ENCODE measurements at regions not wholly inside any gene's neighbourhood (a gene's known extent, or its start where the extent isn't known, plus 50 kb on each side); places are given as distances from the start of the nearest gene placed in this dataset.

GRCh38 chr5:96247097-96247701 lies 185.8 kb downstream of the PCSK1 start:
- H3K9me3 Mint-ChIP-seq (ENCODE audit: low read depth) = peaks cover 6% of the 10 kb centered on the region
- H3K36me3 Mint-ChIP-seq (ENCODE audit: low read depth) = peaks cover 5% of the 10 kb centered on the region
- DNase-seq (ENCODE audit: low spot score) = no peak
- H3K4me1 Mint-ChIP-seq (ENCODE audit: low read depth) = peaks cover 59% of the 10 kb centered on the region
- TF ChIP-seq CTCF (IDR thresholded peaks at IDR 0.05) = no peak
- H3K27ac Mint-ChIP-seq (ENCODE audit: unreplicated experiment) = peak overlapping the region; percentile 33
- H3K4me3 Mint-ChIP-seq (ENCODE audit: unreplicated experiment) = no peak overlapping the region
- H3K27me3 Mint-ChIP-seq (ENCODE audit: low read depth) = no peaks in the 10 kb centered on the region

- Mint-ChIP-seq H3K9me3 (ENCODE audit: low read depth) (peaks cover 6% of the 10 kb centered on the region), H3K27ac (ENCODE audit: unreplicated experiment) (no peak overlapping the region), H3K36me3 (ENCODE audit: low read depth) (peaks cover 5% of the 10 kb centered on the region), H3K4me1 (ENCODE audit: low read depth) (peaks cover 60% of the 10 kb centered on the region), H3K27me3 (ENCODE audit: low read depth) (no peaks in the 10 kb centered on the region), H3K4me3 (ENCODE audit: unreplicated experiment) (no peak overlapping the region)
- no peak for TF ChIP-seq CTCF (IDR thresholded peaks at IDR 0.05)
- no peak for DNase-seq (ENCODE audit: low spot score)
These were observed 187.6 kb downstream of the PCSK1 start for GRCh38 chr5:96245140-96246091.

GRCh38 chr5:96244696-96245095 lies 188.4 kb downstream of the PCSK1 start:
- peaks cover 6% of the 10 kb centered on the region for H3K9me3 Mint-ChIP-seq (ENCODE audit: low read depth)
- peaks cover 5% of the 10 kb centered on the region for H3K36me3 Mint-ChIP-seq (ENCODE audit: low read depth)
- no peaks in the 10 kb centered on the region for H3K27me3 Mint-ChIP-seq (ENCODE audit: low read depth)
- no peak for TF ChIP-seq CTCF (IDR thresholded peaks at IDR 0.05)
- peaks cover 60% of the 10 kb centered on the region for H3K4me1 Mint-ChIP-seq (ENCODE audit: low read depth)
- DNase-seq (ENCODE audit: low spot score) = no peak
- H3K27ac Mint-ChIP-seq (ENCODE audit: unreplicated experiment) = no peak overlapping the region
- no peak overlapping the region for H3K4me3 Mint-ChIP-seq (ENCODE audit: unreplicated experiment)

- Mint-ChIP-seq H3K4me3 (ENCODE audit: unreplicated experiment) (no peak overlapping the region), H3K4me1 (ENCODE audit: low read depth) (peaks cover 53% of the 10 kb centered on the region), H3K27me3 (ENCODE audit: low read depth) (no peaks in the 10 kb centered on the region), H3K36me3 (ENCODE audit: low read depth) (peaks cover 5% of the 10 kb centered on the region), H3K9me3 (ENCODE audit: low read depth) (peaks cover 6% of the 10 kb centered on the region), H3K27ac (ENCODE audit: unreplicated experiment) (no peak overlapping the region)
- TF ChIP-seq CTCF (IDR thresholded peaks at IDR 0.05) = no peak
- no peak for DNase-seq (ENCODE audit: low spot score)
These were observed 189.2 kb downstream of the PCSK1 start for GRCh38 chr5:96243862-96244261.

GRCh38 chr5:96243203-96243602 lies 189.8 kb downstream of the PCSK1 start:
- DNase-seq (ENCODE audit: low spot score) = no peak
- peaks cover 49% of the 10 kb centered on the region for H3K4me1 Mint-ChIP-seq (ENCODE audit: low read depth)
- peak overlapping the region; percentile 10 for H3K4me3 Mint-ChIP-seq (ENCODE audit: unreplicated experiment)
- TF ChIP-seq CTCF (IDR thresholded peaks at IDR 0.05) = no peak
- no peaks in the 10 kb centered on the region for H3K27me3 Mint-ChIP-seq (ENCODE audit: low read depth)
- peaks cover 6% of the 10 kb centered on the region for H3K9me3 Mint-ChIP-seq (ENCODE audit: low read depth)
- H3K27ac Mint-ChIP-seq (ENCODE audit: unreplicated experiment) = peak overlapping the region; percentile 77
- peaks cover 5% of the 10 kb centered on the region for H3K36me3 Mint-ChIP-seq (ENCODE audit: low read depth)
